KMS-11 (cell line): ENCODE measurements at regions not wholly inside any gene's neighbourhood (a gene's known extent, or its start where the extent isn't known, plus 50 kb on each side); places are given as distances from the start of the nearest gene placed in this dataset.

Experiments used
- H2AFZ ChIP-seq: fragments of 200-600 bp; sonication (generic); 2 replicates; pipeline ENCODE4 v1.6.1; 2016; ENCODE audit warnings: antibody characterized with exemption, mixed run types, low read depth
- H3K27ac ChIP-seq: fragments of 200-600 bp; sonication (generic); 2 replicates; pipeline ENCODE4 v1.6.1; 2016; ENCODE audit warnings: mild to moderate bottlenecking, mixed run types
- H3K27me3 ChIP-seq: fragments of 200-600 bp; sonication (generic); 2 replicates; pipeline ENCODE4 v1.6.1; 2017; ENCODE audit warnings: mild to moderate bottlenecking, low read depth, mixed run types, moderate library complexity; ENCODE audit not compliant: insufficient read depth
- H3K36me3 ChIP-seq: fragments of 200-600 bp; sonication (generic); 2 replicates; pipeline ENCODE4 v1.6.1; 2017; ENCODE audit warnings: mild to moderate bottlenecking, mixed run types; ENCODE audit not compliant: insufficient read depth
- H3K4me1 ChIP-seq: fragments of 200-600 bp; sonication (generic); 2 replicates; pipeline ENCODE4 v1.6.1; 2016; ENCODE audit warnings: mild to moderate bottlenecking, low read depth, mixed run types; ENCODE audit not compliant: poor library complexity, severe bottlenecking
- H3K4me2 ChIP-seq: fragments of 200-600 bp; sonication (generic); 2 replicates; pipeline ENCODE4 v1.7.0; 2016; ENCODE audit warnings: mild to moderate bottlenecking, mixed run types
- H3K4me3 ChIP-seq: fragments of 200-600 bp; sonication (generic); IDR thresholded peaks from 2 replicates; pipeline ENCODE4 v1.6.1; 2017; ENCODE audit warnings: low read depth, low read length, mixed read lengths; ENCODE audit not compliant: insufficient read depth
- H3K79me2 ChIP-seq: fragments of 200-600 bp; sonication (generic); 2 replicates; pipeline ENCODE4 v1.6.1; 2016; ENCODE audit warnings: low read depth, mixed run types; ENCODE audit not compliant: insufficient read depth
- H3K9ac ChIP-seq: fragments of 200-600 bp; sonication (generic); 2 replicates; pipeline ENCODE4 v1.6.1; 2016; ENCODE audit warnings: mild to moderate bottlenecking, mixed run types
- H4K20me1 ChIP-seq: fragments of 200-600 bp; sonication (generic); 2 replicates; pipeline ENCODE4 v1.6.1; 2016; ENCODE audit warnings: mild to moderate bottlenecking, mixed run types; ENCODE audit not compliant: insufficient read depth
- TF ChIP-seq, protein P1 (sequence below): fragments of 200-600 bp; sonication (generic); conservative IDR thresholded peaks from 2 replicates; pipeline ENCODE4 v1.6.1; 2017; ENCODE audit warnings: low read depth, mild to moderate bottlenecking, antibody characterized with exemption, low read length, moderate library complexity, mixed read lengths

- no peak overlapping the region for H3K27ac ChIP-seq
- no peaks in the 10 kb centered on the region for H3K79me2 ChIP-seq
- no peak overlapping the region for H3K9ac ChIP-seq
- no peak overlapping the region for H2AFZ ChIP-seq
- no peaks in the 10 kb centered on the region for H3K36me3 ChIP-seq
- H3K4me3 ChIP-seq = no peak overlapping the region
- H3K4me1 ChIP-seq = no peaks in the 10 kb centered on the region
- H3K27me3 ChIP-seq = no peaks in the 10 kb centered on the region
- no peak overlapping the region for H3K4me2 ChIP-seq
- TF ChIP-seq, protein P1, sequence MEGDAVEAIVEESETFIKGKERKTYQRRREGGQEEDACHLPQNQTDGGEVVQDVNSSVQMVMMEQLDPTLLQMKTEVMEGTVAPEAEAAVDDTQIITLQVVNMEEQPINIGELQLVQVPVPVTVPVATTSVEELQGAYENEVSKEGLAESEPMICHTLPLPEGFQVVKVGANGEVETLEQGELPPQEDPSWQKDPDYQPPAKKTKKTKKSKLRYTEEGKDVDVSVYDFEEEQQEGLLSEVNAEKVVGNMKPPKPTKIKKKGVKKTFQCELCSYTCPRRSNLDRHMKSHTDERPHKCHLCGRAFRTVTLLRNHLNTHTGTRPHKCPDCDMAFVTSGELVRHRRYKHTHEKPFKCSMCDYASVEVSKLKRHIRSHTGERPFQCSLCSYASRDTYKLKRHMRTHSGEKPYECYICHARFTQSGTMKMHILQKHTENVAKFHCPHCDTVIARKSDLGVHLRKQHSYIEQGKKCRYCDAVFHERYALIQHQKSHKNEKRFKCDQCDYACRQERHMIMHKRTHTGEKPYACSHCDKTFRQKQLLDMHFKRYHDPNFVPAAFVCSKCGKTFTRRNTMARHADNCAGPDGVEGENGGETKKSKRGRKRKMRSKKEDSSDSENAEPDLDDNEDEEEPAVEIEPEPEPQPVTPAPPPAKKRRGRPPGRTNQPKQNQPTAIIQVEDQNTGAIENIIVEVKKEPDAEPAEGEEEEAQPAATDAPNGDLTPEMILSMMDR = no peak
- H4K20me1 ChIP-seq = no peaks in the 10 kb centered on the region
Observed at GRCh38 chr12:25783566-25783965, 174.9 kb upstream of the RASSF8 start.

GRCh38 chr12:25784669-25785068, 173.8 kb upstream of the RASSF8 start:
- no peaks in the 10 kb centered on the region for H3K4me1 ChIP-seq
- TF ChIP-seq, protein P1 = no peak
- no peak overlapping the region for H2AFZ ChIP-seq
- H3K27ac ChIP-seq = no peak overlapping the region
- no peak overlapping the region for H3K9ac ChIP-seq
- no peaks in the 10 kb centered on the region for H3K79me2 ChIP-seq
- no peaks in the 10 kb centered on the region for H3K27me3 ChIP-seq
- no peaks in the 10 kb centered on the region for H4K20me1 ChIP-seq
- no peak overlapping the region for H3K4me2 ChIP-seq
- H3K36me3 ChIP-seq = no peaks in the 10 kb centered on the region
- H3K4me3 ChIP-seq = no peak overlapping the region

DNA sequence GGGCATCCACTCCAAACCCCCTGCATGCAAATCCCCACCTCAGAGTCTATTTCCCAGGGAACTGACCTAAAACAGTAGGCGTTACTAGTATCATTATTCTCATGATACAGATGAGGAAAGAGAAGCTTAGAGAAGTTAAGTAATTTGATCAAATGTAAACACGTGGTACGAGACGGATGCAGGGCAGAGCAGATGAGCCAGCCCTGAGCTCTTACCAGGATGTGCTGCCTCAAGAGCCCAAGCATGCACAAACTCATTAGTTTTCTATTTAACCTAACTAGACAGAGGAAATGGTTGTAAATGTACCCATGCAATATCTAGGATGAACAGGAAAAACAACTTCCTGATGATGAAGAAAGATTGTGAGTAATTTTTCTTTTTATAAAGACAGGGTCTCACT, 173.3 kb upstream of the RASSF8 start:
- Histone ChIP-seq H3K36me3 (no peaks in the 10 kb centered on the region), H3K27ac (no peak overlapping the region), H2AFZ (no peak overlapping the region), H3K4me3 (no peak overlapping the region), H3K9ac (no peak overlapping the region), H3K4me2 (no peak overlapping the region), H4K20me1 (no peaks in the 10 kb centered on the region), H3K4me1 (no peaks in the 10 kb centered on the region), H3K27me3 (no peaks in the 10 kb centered on the region), H3K79me2 (no peaks in the 10 kb centered on the region)
- TF ChIP-seq, protein P1 = no peak

DNA sequence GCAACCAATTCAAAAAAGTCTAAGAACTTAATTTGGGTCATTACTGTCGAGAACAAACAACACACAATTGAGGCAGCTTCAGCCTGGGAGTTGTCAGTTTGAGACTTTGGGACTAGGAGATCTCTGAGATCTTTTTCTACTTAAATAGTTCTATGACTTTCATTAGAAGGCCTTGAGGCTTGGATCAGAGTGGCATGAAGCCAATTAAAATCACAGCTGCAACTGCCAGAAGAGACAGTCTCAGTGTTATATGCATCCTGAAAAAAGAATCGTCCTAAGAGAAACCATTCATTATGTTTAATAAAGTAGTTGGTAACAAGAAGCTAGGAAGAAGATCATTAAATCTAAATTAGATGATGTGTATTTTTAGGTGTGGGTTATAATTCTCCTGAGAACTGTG, 170.8 kb upstream of the RASSF8 start:
- no peaks in the 10 kb centered on the region for H4K20me1 ChIP-seq
- H3K36me3 ChIP-seq = no peaks in the 10 kb centered on the region

More for the DNA sequence above, 170.8 kb upstream of the RASSF8 start:
- H3K27me3 ChIP-seq = no peaks in the 10 kb centered on the region
- no peak overlapping the region for H2AFZ ChIP-seq
- no peak overlapping the region for H3K4me2 ChIP-seq
- no peaks in the 10 kb centered on the region for H3K4me1 ChIP-seq
- H3K4me3 ChIP-seq = no peak overlapping the region
- H3K9ac ChIP-seq = no peak overlapping the region
- H3K27ac ChIP-seq = no peak overlapping the region
- TF ChIP-seq, protein P1 = no peak
- H3K79me2 ChIP-seq = no peaks in the 10 kb centered on the region
